GM18868 (cell line): ENCODE measurements at regions not wholly inside any gene's neighbourhood (a gene's known extent, or its start where the extent isn't known, plus 50 kb on each side); places are given as distances from the start of the nearest gene placed in this dataset.

ENCODE experiments used
- ATAC-seq: cut with Tn5 transposase; IDR thresholded peaks from one replicate; pipeline ENCODE4 v1.9.1; 2021; ENCODE audit warnings: mild to moderate bottlenecking, moderate library complexity; ENCODE audit not compliant: unreplicated experiment

DNA sequence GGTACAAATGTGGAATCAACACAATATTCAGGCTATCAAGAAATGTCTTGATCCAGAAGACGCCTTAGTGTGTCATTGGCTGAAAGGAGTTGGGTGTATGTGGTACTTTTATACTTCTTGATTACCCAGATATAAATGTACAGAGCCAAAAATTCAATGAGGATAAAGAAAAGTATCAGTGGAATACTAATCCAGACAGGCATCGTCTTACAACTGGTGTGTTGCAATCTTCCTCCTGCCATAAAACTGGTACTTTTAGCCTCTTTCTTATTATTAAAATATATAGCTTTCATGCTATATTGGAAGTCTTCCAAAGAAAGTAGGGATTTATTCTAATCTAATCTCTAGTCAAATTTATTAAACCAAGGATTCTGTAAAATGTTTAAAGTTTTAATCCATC, 388.6 kb upstream of the MIR17HG start:
- ATAC-seq, result no peak

DNA sequence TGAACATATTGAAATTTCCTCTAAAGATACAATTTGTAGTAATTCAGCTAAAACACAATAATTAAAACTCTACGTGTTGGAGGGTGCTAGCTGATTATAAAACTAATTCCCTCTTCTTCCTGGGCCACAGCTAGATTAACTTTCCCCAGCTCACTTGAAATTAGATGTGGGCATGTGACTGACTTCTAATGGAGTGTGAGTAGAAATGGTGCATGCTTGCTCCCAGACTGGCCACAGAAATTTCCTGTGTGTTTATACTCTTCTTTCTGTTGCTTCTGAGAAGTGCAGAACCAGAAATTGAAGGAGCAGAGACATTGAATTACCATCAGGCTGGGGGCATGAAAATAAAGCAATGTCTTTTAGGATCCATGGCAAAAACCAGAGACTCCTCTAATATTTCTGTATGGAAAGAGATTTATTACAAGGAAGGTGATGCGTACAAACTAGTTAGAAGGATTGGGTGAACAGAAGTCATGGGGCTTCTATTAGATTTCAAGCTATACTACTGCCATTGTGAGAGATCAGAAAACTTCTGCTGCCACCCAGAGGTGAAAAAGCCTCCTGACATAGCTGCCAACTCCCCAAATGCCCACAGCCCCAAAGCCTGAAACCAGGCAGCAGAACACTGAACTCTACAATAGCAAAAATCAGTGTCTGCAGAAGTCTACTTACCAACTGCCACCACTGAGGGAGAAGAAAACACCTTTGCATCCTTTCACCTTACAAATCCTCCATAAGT, 379.2 kb upstream of the MIR17HG start:
- peak; percentile 74 for ATAC-seq

DNA sequence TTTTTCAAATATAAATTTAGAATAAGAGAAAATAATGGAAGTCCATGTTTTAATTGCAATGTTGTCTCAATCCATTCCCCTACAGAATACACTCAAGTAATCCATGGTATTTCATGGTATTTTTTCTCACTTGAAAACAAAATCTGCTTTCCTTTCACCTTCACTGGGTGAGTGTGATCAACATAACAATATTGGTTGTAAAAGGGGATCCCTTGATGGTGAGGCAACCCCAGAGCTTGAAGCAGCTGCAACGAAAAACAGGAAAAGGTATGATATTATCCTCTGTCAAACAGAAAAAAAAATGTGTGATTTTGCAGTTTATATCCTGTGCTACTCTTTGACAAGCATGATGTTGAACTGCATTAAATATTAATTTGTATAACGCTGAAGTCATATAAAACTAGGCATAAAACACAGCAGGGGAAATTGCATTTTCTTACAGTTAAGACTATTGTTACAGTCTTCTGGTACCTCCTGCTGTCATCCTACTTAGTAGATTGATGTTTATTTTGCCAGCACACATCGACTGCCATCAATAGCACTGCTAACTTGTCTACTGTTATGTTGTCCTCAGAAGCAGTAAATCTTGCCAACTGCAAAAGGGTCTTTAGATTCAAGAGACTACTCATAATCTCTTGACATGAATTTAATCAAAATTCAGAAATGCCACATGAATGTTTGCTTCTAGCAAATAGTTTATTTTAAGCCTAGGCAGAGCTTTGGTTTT, 373.1 kb upstream of the MIR17HG start:
- no peak for ATAC-seq

DNA sequence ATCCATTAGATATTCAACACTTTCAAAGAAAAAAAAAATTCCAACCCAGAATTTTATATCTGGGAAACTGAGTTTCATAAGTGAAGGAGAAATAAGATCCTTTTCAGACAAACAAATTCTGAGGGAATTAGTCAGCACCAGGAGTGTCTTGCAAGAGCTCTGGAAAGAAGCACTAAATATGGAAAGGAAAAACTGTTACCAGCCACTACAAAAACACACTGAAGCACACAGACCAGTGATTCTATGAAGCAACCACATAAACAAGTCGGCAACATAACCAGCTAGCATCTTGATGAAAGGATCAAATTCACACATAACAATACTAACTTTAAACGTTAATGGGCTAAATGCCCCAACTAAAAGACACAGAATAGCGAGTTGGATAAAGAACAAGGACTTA, 368.4 kb upstream of the MIR17HG start:
- no peak for ATAC-seq

DNA sequence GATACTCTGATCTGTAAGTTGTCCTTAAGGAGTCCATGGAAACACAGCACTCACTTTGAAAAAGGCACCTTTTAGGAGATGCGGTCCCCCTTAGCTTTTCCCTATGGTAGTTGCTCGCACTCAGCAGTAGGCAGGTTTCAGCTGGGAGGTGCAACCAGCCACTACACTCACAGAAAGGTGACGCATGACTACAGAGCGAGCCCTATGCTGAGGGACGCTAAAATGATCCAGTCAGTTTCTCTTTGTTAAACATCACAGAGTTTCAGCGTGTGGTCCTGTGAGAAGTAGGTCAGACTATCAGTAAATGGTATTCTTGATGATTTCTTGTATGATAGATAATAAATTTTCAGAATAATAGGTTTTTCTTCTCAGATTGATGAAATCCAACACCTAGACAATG, 362.7 kb upstream of the MIR17HG start:
- no peak for ATAC-seq

DNA sequence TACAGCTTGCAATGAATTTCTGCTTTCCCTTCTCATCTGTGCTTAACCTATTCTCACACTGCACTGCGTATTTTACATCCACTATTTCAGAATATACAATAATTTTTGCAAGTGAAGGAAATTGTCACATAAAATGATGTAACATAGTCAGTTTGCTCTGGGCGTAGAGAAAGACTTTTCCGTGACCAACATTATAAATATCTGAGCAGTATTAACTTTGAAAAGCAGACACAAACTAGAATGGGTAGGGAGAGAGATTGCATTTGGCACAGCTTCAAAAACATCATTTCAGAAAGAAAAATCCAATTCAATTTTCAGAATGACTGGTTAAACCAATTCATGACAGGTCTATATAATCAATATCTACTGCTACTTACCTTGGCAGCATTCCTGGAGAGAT, 352.5 kb upstream of the MIR17HG start:
- no peak for ATAC-seq

DNA sequence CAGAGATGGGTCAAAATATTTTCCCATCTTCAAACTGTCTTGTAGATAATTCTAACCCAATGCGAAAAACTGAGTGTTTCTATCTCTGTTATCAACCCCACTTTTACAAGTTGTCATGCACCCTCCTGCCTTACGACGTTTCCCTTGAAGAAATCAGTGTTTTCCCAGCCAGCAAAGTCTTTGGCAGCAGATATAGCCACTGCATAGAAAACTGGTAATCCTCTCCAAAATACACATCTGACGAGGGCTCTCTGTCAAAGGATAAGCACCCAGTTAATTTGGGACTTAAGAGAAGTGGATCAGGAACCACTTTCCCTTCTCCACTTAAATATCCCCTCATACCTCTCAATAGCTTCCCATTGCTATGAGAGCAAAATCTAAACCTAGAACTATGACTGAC, 351.9 kb upstream of the MIR17HG start:
- no peak for ATAC-seq

DNA sequence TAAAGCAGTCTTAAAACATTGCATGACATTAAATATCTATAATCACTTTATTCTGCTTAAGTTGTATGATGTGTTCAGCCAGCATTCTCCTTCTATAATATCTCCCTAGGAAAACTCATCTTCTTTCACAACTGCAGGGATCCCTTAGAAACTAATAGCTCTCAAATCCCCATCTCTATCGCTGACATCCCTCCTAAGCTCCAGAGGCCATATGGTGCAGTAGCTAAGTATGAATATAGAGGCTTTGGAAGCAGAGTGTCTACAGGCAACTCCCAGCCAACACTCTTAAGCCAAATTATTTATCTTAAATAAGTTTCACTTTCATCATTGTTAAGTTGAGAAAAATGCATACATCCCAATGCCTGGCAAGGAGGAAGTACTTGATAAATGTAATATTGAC, 349.5 kb upstream of the MIR17HG start:
- no peak for ATAC-seq

DNA sequence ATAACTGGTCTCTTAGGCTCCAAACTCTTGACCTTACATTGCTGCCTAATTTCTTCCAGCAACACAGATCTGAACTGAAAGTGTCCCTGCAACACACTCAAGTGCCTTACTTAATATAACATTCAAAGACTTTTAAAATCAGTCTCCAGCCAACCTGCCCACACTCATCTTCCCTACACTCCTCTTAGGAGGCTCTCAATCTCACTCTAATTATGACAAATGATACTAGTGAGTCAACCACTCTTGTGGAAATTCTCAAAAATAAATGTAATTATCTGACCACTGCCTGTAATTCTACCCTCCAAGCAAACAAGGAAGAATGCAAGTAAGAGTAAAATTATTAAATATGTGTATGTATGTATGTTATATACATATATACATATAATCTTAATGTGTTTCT, 348.1 kb upstream of the MIR17HG start:
- no peak for ATAC-seq

DNA sequence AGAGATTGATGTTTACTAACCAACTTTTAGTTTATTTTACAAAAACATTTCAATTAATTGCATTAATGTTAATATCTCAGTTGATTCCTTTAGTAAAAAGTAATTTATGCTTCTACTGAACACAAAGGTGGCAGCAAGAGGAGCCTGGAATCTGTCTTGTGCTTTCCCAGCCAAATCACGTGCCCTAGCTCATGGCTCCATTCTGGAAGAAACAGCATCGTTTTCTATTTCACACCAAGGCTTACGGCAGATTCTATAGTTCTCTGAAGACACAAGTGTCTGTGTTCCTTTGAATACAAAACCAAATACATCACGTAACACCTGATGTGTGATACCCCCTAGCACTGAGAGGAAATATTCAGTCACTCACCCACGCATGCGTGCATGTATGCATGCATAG, 346.1 kb upstream of the MIR17HG start:
- ATAC-seq, result no peak

DNA sequence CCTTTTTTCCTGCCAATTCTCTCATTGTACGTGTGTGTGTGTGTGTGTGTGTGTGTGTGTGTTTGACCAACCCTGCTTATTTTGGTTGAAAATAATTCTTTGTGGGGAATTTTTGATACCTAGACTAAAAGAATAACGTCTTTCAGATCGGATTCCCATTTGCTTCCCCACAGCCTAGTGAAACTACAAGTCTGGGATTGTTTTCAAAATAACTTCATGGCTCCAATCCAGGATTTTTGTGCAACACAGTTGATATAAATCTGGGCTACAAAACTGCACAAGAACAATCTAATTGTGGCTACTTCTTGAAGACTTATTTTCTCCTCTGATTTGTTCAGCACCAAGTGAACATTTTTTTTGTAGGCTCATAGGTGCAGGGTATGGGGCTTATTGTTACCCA, 332.8 kb upstream of the MIR17HG start:
- ATAC-seq, result no peak

DNA sequence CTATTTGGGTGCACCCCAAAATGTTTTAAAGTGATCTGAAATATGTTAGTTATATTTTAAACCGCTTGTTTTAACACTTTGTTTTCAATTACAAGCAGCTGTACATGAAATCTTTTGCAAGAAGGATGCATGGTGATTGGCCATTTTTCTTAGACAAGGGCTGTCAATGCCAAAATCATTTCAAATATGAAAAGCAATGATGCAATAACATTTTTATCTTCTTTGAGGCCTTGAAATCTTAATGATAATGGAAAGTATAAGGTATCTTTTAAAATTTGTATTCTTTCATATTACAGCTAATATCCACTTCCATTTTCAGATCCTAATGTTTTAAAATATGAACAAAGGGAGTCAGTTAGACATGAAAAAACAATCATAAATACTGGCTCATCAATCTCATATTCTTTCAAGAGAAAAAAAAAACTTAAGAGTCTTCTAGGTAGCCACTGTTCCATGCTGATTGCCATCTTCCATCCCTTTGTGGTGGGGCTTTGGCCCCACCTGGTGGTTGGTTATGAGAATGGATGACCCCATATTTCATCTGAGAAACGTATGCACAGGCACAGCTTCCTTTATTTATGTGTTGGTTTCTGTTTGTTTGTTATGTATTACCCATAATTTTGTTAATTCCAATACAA, 330.3 kb upstream of the MIR17HG start:
- ATAC-seq, result peak; percentile 100

DNA sequence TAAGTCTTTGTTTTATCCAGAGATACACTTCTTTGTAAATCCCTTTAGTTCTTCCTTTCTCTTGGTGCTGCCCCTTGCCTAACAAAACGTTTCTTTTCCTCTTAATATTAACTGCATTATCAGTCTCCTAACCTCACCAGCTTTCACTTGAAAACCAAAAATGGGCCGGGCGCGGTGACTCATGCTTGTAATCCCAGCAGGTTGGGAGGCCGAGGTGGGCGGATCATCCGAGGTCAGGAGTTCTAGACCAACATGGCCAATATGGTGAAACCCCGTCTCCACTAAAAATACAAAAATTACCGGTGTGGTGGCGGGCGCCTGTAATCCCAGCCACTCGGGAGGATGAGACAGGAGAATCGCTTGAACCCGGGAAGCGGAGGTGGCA, 329.8 kb upstream of the MIR17HG start:
- peak; percentile 27 for ATAC-seq

DNA sequence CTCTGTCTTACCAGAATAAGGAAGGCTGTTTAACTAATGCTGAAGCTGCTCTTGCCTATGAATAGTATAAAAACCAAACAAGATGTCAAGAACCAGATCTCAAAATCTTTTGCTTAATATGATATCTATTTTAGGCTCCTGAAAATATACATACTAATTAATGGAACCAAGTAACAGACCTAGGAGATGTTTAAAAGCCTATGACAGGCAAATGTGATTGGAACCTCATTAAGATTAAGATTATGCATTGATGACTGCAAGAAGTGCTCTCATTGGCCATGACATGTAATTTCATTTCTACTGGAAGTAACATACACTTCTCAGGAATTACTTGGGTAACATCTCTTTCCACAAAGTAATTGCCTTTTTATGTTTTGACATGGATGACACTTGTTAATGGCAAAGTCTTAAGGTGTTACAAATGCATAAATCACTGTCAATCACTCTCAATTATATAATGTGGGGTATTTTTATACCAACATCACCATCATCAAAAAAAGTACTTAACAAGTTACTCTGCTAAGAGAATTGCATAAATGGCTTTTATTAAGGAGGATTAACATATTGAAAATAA, 326.9 kb upstream of the MIR17HG start:
- ATAC-seq, result no peak

DNA sequence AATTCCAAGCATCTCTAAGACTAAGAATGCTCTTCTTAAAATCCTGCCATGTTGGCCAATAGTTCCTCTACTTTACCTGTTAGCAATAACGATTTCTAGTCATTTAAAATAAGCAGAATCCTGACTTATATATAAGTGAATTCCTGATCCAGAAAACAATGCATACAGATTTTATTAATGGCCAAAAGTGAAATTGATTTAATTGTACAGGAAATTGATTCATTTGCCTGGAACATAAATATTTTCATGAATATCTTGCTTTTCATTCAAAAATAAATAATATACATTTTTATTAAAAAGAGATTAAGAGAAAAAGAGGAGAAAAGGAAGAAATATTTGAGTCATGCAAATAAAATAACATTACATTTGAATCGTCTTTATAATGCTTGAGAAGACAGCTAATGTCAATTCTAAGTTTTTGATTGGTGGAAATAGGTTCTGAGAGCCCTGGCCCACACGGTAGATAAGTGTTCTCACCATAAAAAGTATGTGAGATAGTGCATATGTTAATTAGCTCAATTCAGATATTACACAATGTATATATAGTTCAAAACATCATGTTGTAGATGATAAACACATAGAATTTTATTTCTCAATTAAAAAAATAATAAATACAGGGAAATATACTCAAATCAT, 323.2 kb upstream of the MIR17HG start:
- ATAC-seq, result no peak

DNA sequence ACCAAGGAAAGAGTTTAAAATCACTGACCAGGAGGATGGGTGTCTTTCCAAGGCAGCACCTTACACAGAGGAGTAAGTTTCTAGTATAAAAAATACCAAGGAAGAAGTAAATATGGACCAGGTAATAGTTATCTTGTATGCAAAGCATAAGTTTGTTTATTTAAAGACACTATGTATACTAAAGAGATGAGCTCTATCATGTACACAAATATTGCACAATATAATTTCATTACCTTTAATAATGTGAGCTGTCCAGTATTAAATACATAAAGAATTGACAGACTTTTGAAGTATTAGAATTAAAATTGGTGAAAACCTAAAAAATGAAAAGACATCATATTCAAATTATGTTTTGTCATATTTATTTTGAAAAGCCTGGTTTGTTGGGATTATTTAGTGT, 322.0 kb upstream of the MIR17HG start:
- ATAC-seq, result no peak

DNA sequence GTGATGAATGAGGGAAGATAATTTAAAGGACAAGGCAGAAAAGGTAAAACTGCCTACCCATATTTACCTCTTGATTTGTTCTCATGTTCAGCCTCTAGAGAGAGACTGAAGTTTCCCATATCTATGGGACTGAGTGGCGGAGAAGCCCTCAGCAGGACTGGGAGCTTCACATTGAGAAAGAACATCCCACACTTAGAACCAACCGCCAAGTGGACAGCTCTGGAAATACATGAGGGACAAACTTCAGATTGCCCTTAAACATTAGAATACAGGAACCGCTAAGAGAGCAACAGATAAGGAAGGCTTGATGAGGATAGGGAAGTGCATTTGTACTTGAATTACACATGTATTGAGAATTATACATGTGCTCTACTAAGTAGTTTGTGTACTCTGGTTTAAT, 316.0 kb upstream of the MIR17HG start:
- no peak for ATAC-seq

DNA sequence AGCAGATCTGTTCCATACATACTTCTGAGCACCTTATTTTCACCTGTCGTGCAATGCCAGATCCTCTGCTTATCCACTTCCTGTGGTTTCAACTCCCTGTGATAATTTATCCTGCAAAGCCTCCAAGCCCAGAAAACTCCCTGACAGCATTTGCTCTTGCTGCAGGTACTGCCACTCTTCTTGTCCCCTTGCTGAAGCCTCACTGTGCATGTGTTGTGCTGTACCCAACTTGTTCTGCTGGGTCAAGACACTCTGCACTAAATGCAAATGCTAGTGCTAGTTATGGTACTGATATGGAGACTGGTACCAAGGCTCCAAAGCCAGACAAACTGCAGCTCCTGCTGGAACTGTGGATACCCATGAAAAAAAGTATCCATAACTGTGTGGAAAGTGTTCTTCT, 315.4 kb upstream of the MIR17HG start:
- no peak for ATAC-seq

DNA sequence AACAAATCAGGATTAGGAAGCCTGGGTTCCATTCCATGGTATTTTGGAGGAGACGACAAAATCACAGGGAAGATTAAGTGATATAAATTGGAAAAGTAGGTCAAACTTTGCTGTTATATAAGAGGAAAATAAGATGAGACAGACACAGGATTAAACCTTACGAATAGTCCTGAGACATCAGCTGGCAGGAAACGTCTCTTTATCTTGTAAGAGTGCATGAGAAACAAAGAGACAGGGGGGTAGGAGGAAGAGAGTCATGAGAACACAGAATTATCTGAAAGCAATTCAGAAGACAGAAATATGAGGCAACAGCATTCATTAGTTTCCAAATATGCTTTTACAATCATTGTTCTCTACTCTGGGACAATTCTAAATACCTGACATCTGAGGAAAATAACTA, 310.6 kb upstream of the MIR17HG start:
- no peak for ATAC-seq

DNA sequence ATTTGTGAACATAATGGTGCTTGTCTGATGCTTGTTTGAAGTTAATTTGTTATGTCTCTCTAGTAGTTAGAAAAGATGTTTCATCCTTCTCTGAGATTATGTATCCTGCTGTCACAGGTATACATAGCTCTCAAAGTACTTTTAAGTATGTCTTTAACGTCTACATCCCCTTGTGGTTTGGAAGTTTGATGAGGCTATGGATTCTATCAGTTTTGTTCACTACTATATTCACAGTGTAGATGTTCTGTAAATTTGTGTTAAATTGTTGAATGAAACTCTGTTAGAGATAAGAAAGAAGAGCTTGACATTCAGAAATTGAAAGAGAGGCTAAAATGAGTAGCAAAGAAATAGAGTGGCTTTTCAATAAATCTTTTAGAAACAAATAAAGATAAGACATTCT, 304.6 kb upstream of the MIR17HG start:
- no peak for ATAC-seq

DNA sequence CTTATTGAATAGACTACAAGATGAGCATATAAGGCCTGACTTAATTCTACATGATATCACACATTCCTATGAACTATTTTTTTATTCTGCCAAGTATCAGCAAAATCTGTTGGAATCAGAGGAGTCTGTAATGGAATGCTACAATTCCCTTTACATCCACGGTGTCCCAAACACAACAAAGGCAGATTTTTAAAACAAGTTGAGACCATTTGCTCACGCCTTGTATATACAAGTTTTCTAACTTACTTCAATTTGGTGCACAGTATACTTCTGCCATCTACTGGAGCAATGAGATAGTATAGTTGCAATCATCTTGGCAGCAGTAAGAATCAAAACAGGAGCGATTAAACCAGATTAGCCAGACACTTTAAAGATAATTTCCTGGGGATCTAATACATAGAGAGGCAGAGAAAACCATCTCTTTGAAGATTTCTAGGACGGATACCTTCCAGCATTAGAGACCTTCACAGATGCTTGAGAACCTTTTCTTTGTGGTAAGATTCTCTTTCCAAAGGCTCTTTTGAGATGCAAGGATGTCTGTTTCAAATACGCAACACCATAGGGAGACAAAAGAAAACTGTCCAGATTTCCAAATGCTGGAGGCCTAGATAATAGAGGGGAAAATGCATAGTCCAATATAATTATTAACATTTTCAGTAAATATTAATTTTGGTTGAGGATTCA, 302.0 kb upstream of the MIR17HG start:
- peak; percentile 73 for ATAC-seq
